OCI-LY3 (cell line): ENCODE measurements at regions not wholly inside any gene's neighbourhood (a gene's known extent, or its start where the extent isn't known, plus 50 kb on each side); places are given as distances from the start of the nearest gene placed in this dataset.
"Not testable (repeated sequence)": the region's sequence is repeated elsewhere in the genome, so short reads cannot be mapped to it uniquely, and the experiment has no call there.

Experiments used
- H2AFZ ChIP-seq: fragments of 200-600, 300-600 bp; shearing (Covaris generic); 2 replicates; pipeline ENCODE4 v1.6.0; 2014; ENCODE audit warnings: antibody characterized with exemption, low read depth, low read length
- H3K27ac ChIP-seq: fragments of 200-600, 300-600 bp; sonication (generic); 2 replicates; pipeline ENCODE4 v1.5.1; 2014; ENCODE audit warnings: mild to moderate bottlenecking, low read length, moderate library complexity, mixed read lengths
- H3K27me3 ChIP-seq: fragments of 200-600, 300-600 bp; sonication (generic); 2 replicates; pipeline ENCODE4 v1.6.1; 2014; ENCODE audit warnings: low read depth, low read length, mixed read lengths
- H3K36me3 ChIP-seq: fragments of 200-600, 300-600 bp; sonication (generic); replicated peaks from 2 replicates; pipeline ENCODE3; 2014; ENCODE audit warnings: low read depth, low read length, mixed read lengths
- H3K4me1 ChIP-seq: fragments of 300-600, 200-600 bp; sonication (generic); 2 replicates; pipeline ENCODE4 v1.6.1; 2014; ENCODE audit warnings: low read length, mixed read lengths
- H3K4me2 ChIP-seq: fragments of 200-600, 300-600 bp; sonication (generic); 2 replicates; pipeline ENCODE4 v1.6.1; 2014; ENCODE audit warnings: low read length, mixed read lengths
- H3K4me3 ChIP-seq: fragments of 300-600, 200-600 bp; sonication (generic); 2 replicates; pipeline ENCODE4 v1.5.1; 2014; ENCODE audit warnings: antibody characterized with exemption, mild to moderate bottlenecking, low read length, moderate library complexity
- H3K79me2 ChIP-seq: fragments of 300-600, 200-600 bp; shearing (Covaris generic); 2 replicates; pipeline ENCODE4 v1.6.1; 2014; ENCODE audit warnings: mild to moderate bottlenecking, low read length, mixed read lengths
- H3K9ac ChIP-seq: fragments of 300-600, 200-600 bp; shearing (Covaris generic); 2 replicates; pipeline ENCODE4 v1.6.0; 2014; ENCODE audit warnings: mild to moderate bottlenecking, low read length, moderate library complexity
- H3K9me3 ChIP-seq: fragments of 200-600, 300-600 bp; shearing (Covaris generic); 2 replicates; pipeline ENCODE4 v1.6.1; 2014; ENCODE audit warnings: low read length, mixed read lengths; ENCODE audit not compliant: insufficient read depth
- H4K20me1 ChIP-seq: fragments of 200-600, 300-600 bp; sonication (generic); 2 replicates; pipeline ENCODE4 v1.6.1; 2016; ENCODE audit warnings: low read length, mixed read lengths; ENCODE audit not compliant: insufficient read depth
- CTCF ChIP-seq: fragments of 200-600, 300-600 bp; sonication (generic); IDR thresholded peaks from 2 replicates; pipeline ENCODE4 v1.5.1; 2014; ENCODE audit warnings: antibody characterized with exemption, low read length, low read depth
- EZH2phosphoT487 ChIP-seq: fragments of 200-600 bp; shearing (Covaris generic); IDR thresholded peaks from 2 replicates; pipeline ENCODE4 v1.6.1; 2018; ENCODE audit warnings: antibody characterized with exemption, mixed run types, low read depth

DNA sequence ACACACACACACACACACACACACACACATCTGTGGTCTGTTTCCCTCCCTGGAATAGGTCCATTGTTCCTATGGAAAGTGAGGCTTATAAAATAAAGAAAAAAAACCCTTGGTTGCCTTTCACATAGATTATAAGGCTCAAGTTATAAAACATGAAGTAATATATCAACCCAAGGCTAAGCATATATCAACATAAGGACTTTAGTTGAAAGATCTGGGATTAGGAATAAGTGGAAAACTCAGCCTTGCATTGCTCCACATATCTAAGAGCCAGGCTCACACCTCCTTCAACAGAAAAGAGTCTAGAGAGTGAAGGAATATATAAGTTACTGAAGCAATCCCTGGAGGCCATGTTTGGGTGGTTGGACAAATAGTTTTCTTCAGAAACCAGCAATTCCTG, 235.0 kb downstream of the SUCLG1 start:
- no peak overlapping the region for H2AFZ ChIP-seq
- no peak overlapping the region for H3K27ac ChIP-seq
- no peaks in the 10 kb centered on the region for H3K4me1 ChIP-seq
- H3K4me2 ChIP-seq: no peak overlapping the region
- no peak overlapping the region for H3K9ac ChIP-seq
- no peaks in the 10 kb centered on the region for H3K79me2 ChIP-seq
- no peak for TF ChIP-seq EZH2phosphoT487
- no peak for TF ChIP-seq CTCF
- no peaks in the 10 kb centered on the region for H3K27me3 ChIP-seq
- H3K4me3 ChIP-seq: no peak overlapping the region
- no peaks in the 10 kb centered on the region for H3K36me3 ChIP-seq
- H3K9me3 ChIP-seq: no peaks in the 10 kb centered on the region
- H4K20me1 ChIP-seq: no peaks in the 10 kb centered on the region

DNA sequence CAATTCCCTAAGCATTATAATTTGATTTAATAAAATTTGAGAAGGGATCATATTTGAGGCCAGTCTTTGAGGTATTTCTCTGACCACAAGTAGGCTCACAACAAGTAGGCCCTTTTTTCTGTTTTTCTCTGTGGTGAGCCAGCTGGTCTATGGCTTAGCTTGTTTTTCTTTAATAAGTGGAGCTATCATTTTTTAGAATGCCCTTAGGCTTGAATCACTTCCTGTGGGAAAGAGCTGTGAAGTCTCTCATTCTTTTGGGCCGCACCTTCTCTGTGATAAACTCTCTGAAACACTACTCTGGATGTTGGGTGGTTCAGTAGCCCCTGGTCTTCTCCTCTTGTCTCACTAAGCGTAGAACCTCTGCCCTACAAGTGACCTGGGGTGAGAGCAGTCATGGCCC, 235.9 kb downstream of the SUCLG1 start:
- Histone ChIP-seq H3K79me2 (no peaks in the 10 kb centered on the region), H3K4me1 (no peaks in the 10 kb centered on the region), H3K27me3 (no peaks in the 10 kb centered on the region), H4K20me1 (no peaks in the 10 kb centered on the region), H3K4me2 (no peak overlapping the region), H3K36me3 (no peaks in the 10 kb centered on the region), H3K9ac (no peak overlapping the region), H3K9me3 (no peaks in the 10 kb centered on the region), H3K27ac (no peak overlapping the region), H2AFZ (no peak overlapping the region), H3K4me3 (no peak overlapping the region)
- no peak for TF ChIP-seq CTCF
- no peak for TF ChIP-seq EZH2phosphoT487

DNA sequence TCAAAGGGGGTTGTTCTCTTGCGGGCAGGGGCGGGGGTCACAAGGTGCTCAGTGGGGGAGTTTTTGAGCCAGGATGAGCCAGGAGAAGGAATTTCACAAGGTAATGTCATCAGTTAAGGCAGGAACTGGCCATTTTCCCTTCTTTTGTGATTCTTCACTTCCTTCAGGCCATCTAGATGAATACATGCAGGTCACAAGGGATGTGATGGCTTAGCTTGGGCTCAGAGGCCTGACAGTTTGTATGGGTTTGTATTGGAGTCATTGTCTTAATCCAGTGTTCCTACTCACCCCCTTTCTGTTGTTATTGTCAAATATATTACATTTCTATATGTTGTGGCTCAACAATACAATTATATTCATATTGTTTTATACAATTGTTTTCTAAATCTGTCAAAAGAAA, 238.0 kb downstream of the SUCLG1 start:
- H3K4me3 ChIP-seq, H2AFZ ChIP-seq, H4K20me1 ChIP-seq, H3K36me3 ChIP-seq, H3K4me1 ChIP-seq, H3K27ac ChIP-seq, H3K27me3 ChIP-seq, H3K4me2 ChIP-seq, H3K9me3 ChIP-seq, H3K9ac ChIP-seq, H3K79me2 ChIP-seq: not testable (repeated sequence)

DNA sequence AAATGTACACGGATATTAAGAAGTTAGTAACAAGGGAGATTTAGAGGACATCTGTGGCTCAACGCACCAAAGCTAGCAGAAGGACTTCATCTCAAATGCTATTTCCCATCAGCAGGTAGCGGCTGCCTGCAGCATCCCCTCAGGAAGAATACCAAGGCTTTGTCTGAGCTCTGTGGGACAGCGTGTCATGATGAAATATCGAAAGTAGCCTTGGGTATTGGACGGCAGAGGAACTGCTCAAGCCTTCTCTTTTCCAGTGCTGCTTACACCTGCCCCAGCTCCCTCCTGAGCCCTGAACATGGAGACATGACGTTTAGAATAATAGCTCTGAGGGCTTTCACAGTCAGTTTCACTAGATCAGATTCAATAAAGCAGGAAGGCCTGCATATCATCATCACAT, 241.6 kb downstream of the SUCLG1 start:
- TF ChIP-seq CTCF (no peak), EZH2phosphoT487 (no peak)
- Histone ChIP-seq H2AFZ (no peak overlapping the region), H3K9me3 (no peaks in the 10 kb centered on the region), H3K4me2 (no peak overlapping the region), H3K4me3 (no peak overlapping the region), H4K20me1 (no peaks in the 10 kb centered on the region), H3K27me3 (0 out of 2 replicates have a peak, but pooled peaks cover 6% of the 10 kb centered on the region), H3K9ac (no peak overlapping the region), H3K36me3 (no peaks in the 10 kb centered on the region), H3K27ac (no peak overlapping the region), H3K79me2 (no peaks in the 10 kb centered on the region), H3K4me1 (peaks cover 11% of the 10 kb centered on the region)

- Histone ChIP-seq H3K9me3 (no peaks in the 10 kb centered on the region), H3K9ac (no peak overlapping the region), H3K79me2 (no peaks in the 10 kb centered on the region), H3K4me1 (peaks cover 18% of the 10 kb centered on the region), H3K27ac (no peak overlapping the region), H3K4me3 (no peak overlapping the region), H3K4me2 (no peak overlapping the region), H2AFZ (no peak overlapping the region), H4K20me1 (no peaks in the 10 kb centered on the region), H3K27me3 (0 out of 2 replicates have a peak, but pooled peaks cover 13% of the 10 kb centered on the region), H3K36me3 (no peaks in the 10 kb centered on the region)
- TF ChIP-seq EZH2phosphoT487: no peak
- TF ChIP-seq CTCF: no peak
Measured at GRCh38 chr2:84214455-84214854, 244.6 kb downstream of the SUCLG1 start.
